Left ventricle myocardium superior (tissue), 1 donor: ENCODE measurements at regions not wholly inside any gene's neighbourhood (a gene's known extent, or its start where the extent isn't known, plus 50 kb on each side); places are given as distances from the start of the nearest gene placed in this dataset.

Source experiments
- ATAC-seq: fragments of 200-7000 bp; cut with Tn5 transposase; one replicate; pipeline ENCODE4 v1.9.1; 2020; ENCODE audit warnings: mild to moderate bottlenecking, moderate library complexity
- DNase-seq: peaks from one replicate; pipeline ENCODE4 v3.0.0-alpha.2; 2020
- intact Hi-C: fragments of 100-400 bp; cut with micrococcal nuclease; formaldehyde crosslinking; loops from one replicate; pipeline ENCODE4 v1.11.0; 2022
- donor health status: DM: no; HTN: yes; CAD: no; lungs with severe emphysema.

- intact Hi-C loops: no loop called here
- ATAC-seq (peak; percentile 24), DNase-seq (no peak)
Measured at GRCh38 chr11:70580036-70580805, 181.9 kb downstream of the CTTN start.

GRCh38 chr11:70581991-70582885 is 183.9 kb downstream of the CTTN start:
- ATAC-seq (no peak), DNase-seq (peak; percentile 17)
- intact Hi-C loops: no loop called here

GRCh38 chr11:70582886-70583641 is 184.7 kb downstream of the CTTN start:
- intact Hi-C loops: no loop called here
- no peak for ATAC-seq
- peak; percentile 14 for DNase-seq

GRCh38 chr11:70583781-70584218 is 185.5 kb downstream of the CTTN start:
- intact Hi-C loops: no loop called here
- no peak for ATAC-seq
- peak; percentile 8 for DNase-seq

GRCh38 chr11:70584498-70585235 is 186.3 kb downstream of the CTTN start:
- ATAC-seq (no peak), DNase-seq (peak; percentile 22)
- intact Hi-C loops: no loop called here

- ATAC-seq (no peak), DNase-seq (no peak)
- intact Hi-C loops: no loop called here
Measured at GRCh38 chr11:70585236-70585545, 186.9 kb downstream of the CTTN start.

GRCh38 chr11:70586261-70587074 is 188.1 kb downstream of the CTTN start:
- ATAC-seq: no peak
- intact Hi-C loops: no loop called here
- peak; percentile 15 for DNase-seq

GRCh38 chr11:70587075-70587389 is 188.7 kb downstream of the CTTN start:
- DNase-seq (peak; percentile 15), ATAC-seq (no peak)
- intact Hi-C loops: no loop called here

- no peak for DNase-seq
- intact Hi-C loops: no loop called here
- ATAC-seq: no peak
Measured at GRCh38 chr11:70590356-70590991, 192.1 kb downstream of the CTTN start.

- no peak for ATAC-seq
Measured at GRCh38 chr11:70592641-70593165, 194.4 kb downstream of the CTTN start.

GRCh38 chr11:70593446-70593983 is 195.2 kb downstream of the CTTN start:
- intact Hi-C loops: no loop called here
- ATAC-seq: no peak
- no peak for DNase-seq

More at GRCh38 chr11:70592641-70593165, 194.4 kb downstream of the CTTN start:
- DNase-seq: no peak
- intact Hi-C loops: no loop called here

- ATAC-seq (no peak), DNase-seq (no peak)
- intact Hi-C loops: no loop called here
Measured at GRCh38 chr11:70594031-70594430, 195.7 kb downstream of the CTTN start.

- DNase-seq (no peak), ATAC-seq (no peak)
- intact Hi-C loops: no loop called here
Measured at GRCh38 chr11:70594606-70595005, 196.3 kb downstream of the CTTN start.

GRCh38 chr11:70595016-70595415 is 196.7 kb downstream of the CTTN start:
- intact Hi-C loops: no loop called here
- ATAC-seq: no peak
- DNase-seq: no peak

GRCh38 chr11:70595452-70595851 is 197.1 kb downstream of the CTTN start:
- no peak for DNase-seq
- ATAC-seq: no peak
- intact Hi-C loops: no loop called here

GRCh38 chr11:70596091-70596490 is 197.8 kb downstream of the CTTN start:
- intact Hi-C loops: no loop called here
- DNase-seq: no peak

GRCh38 chr11:70597006-70597555 is 198.8 kb downstream of the CTTN start:
- no peak for ATAC-seq
- no peak for DNase-seq
- intact Hi-C loops: no loop called here

More at GRCh38 chr11:70596091-70596490, 197.8 kb downstream of the CTTN start:
- no peak for ATAC-seq
